B cell (primary cell): ENCODE measurements at regions not wholly inside any gene's neighbourhood (a gene's known extent, or its start where the extent isn't known, plus 50 kb on each side); places are given as distances from the start of the nearest gene placed in this dataset.

Experiments
- EZH2 ChIP-seq: IDR thresholded peaks from 2 replicates; pipeline ENCODE4 v1.6.1; 2012; ENCODE audit warnings: borderline replicate concordance, low read depth, mild to moderate bottlenecking, moderate library complexity, low read length; ENCODE audit not compliant: insufficient read depth, poor library complexity, severe bottlenecking
- TF ChIP-seq, protein P1 (sequence below): fragments of 200-600 bp; IDR thresholded peaks from one replicate; pipeline ENCODE4 v1.8.0; 2022; ENCODE audit warnings: antibody characterized with exemption, mild to moderate bottlenecking

GRCh38 chr18:42255908-42256765, 301.1 kb downstream of the PIK3C3 start:
- TF ChIP-seq EZH2 = no peak
- TF ChIP-seq, protein P1, sequence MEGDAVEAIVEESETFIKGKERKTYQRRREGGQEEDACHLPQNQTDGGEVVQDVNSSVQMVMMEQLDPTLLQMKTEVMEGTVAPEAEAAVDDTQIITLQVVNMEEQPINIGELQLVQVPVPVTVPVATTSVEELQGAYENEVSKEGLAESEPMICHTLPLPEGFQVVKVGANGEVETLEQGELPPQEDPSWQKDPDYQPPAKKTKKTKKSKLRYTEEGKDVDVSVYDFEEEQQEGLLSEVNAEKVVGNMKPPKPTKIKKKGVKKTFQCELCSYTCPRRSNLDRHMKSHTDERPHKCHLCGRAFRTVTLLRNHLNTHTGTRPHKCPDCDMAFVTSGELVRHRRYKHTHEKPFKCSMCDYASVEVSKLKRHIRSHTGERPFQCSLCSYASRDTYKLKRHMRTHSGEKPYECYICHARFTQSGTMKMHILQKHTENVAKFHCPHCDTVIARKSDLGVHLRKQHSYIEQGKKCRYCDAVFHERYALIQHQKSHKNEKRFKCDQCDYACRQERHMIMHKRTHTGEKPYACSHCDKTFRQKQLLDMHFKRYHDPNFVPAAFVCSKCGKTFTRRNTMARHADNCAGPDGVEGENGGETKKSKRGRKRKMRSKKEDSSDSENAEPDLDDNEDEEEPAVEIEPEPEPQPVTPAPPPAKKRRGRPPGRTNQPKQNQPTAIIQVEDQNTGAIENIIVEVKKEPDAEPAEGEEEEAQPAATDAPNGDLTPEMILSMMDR = no peak
